K562 (cell line): ENCODE measurements at regions not wholly inside any gene's neighbourhood (a gene's known extent, or its start where the extent isn't known, plus 50 kb on each side); places are given as distances from the start of the nearest gene placed in this dataset.

Experiments used
- ATAC-seq: fragments of 200-7000 bp; cut with Tn5 transposase; 3 replicates; pipeline ENCODE4 v1.9.1; 2020; ENCODE audit warnings: moderate library complexity
- BruUV-seq: library from RNA; stranded (reverse); fragments of 400-500 nt; replicated peaks from 2 replicates; lab custom pipeline; 2021; lab: Mats Ljungman, UMichigan
- CTCF ChIA-PET: fragments of 300-600 bp; formaldehyde crosslinking; extraction: SDS; loops from one replicate; lab custom pipeline; 2021; ENCODE audit warnings: low intra/inter-chr PET ratio; lab: Yijun Ruan, JAX
- POLR2A ChIA-PET: fragments of 300-600, 350-650 bp; sonication (Branson Sonifier 250); formaldehyde crosslinking; extraction: SDS; loops from one replicate; lab custom pipeline; 2021; ENCODE audit warnings: antibody characterized with exemption, inconsistent platforms; lab: Yijun Ruan, JAX
- DNase-seq, 4 experiments: peaks; one replicate each; pipeline versions ENCODE4 v3.0.0 to v3.0.0-alpha.2; 2011 to 2018; ENCODE audit warnings: low spot score in 3 of 4, mixed read lengths in 3 of 4; ENCODE audit errors: extremely low read depth in 1 of 4
- FAIRE-seq: peaks from 2 replicates; lab custom pipeline; 2011; peaks lifted over from hg19 to GRCh38; lab: Jason Lieb, UNC
- H2AFZ ChIP-seq: 2 replicates; pipeline ENCODE4 v1.6.0; 2011; ENCODE audit warnings: low read depth, low read length, control low read depth, inconsistent platforms
- H3K27ac ChIP-seq: fragments of 200-600 bp; 3 replicates; pipeline ENCODE4 v1.8.0; 2011; ENCODE audit warnings: low read depth, mild to moderate bottlenecking, control low read depth, inconsistent platforms, low read length, moderate library complexity, mixed read lengths; ENCODE audit errors: extremely low read depth
- H3K27me3 ChIP-seq, 2 experiments: fragments of 300-600 bp in 1 of 2; 2 replicates in 1 of 2; 3 replicates in 1 of 2; pipeline versions ENCODE4 v1.6.0 to v1.8.0; 2011; ENCODE audit warnings: inconsistent platforms in 2 of 2, low read length in 2 of 2, mild to moderate bottlenecking in 1 of 2, mixed read lengths in 1 of 2, moderate library complexity in 1 of 2; ENCODE audit not compliant: control insufficient read depth in 2 of 2, insufficient read depth in 2 of 2
- H3K36me3 ChIP-seq: fragments of 300-600 bp; 3 replicates; pipeline ENCODE4 v1.8.0; 2011; ENCODE audit warnings: mild to moderate bottlenecking, low read length, inconsistent platforms; ENCODE audit not compliant: control insufficient read depth, insufficient read depth
- H3K4me1 ChIP-seq, 2 experiments: fragments of 200-600 bp in 1 of 2; replicated peaks in 1 of 2; 2 replicates in 1 of 2; 3 replicates in 1 of 2; pipeline versions ENCODE4 v1.5.1 to v1.8.0; 2011; ENCODE audit warnings: inconsistent platforms in 2 of 2, low read length in 2 of 2, mild to moderate bottlenecking in 1 of 2, mixed read lengths in 1 of 2, moderate library complexity in 1 of 2; ENCODE audit not compliant: control insufficient read depth in 2 of 2, insufficient read depth in 2 of 2
- H3K4me2 ChIP-seq: 2 replicates; pipeline ENCODE4 v1.6.1; 2011; ENCODE audit warnings: low read length, control low read depth, inconsistent platforms, mixed read lengths; ENCODE audit not compliant: insufficient read depth
- H3K4me3 ChIP-seq: fragments of 200-600 bp; sonication (generic), shearing (Covaris generic); 2 replicates; pipeline ENCODE4 v1.5.1; 2016; ENCODE audit warnings: control low read depth, inconsistent platforms
- H3K79me2 ChIP-seq: fragments of 200-600 bp; 3 replicates; pipeline ENCODE4 v1.8.0; 2011; ENCODE audit warnings: low read length, inconsistent platforms; ENCODE audit not compliant: control insufficient read depth, insufficient read depth
- H3K9ac ChIP-seq, 2 experiments: 2 replicates each; pipeline versions ENCODE4 v1.6.0 to v1.6.1; 2011; ENCODE audit warnings: low read depth in 2 of 2, low read length in 2 of 2, control low read depth in 1 of 2, inconsistent platforms in 1 of 2, mild to moderate bottlenecking in 1 of 2, mixed read lengths in 1 of 2; ENCODE audit not compliant: insufficient read depth in 1 of 2
- H3K9me1 ChIP-seq: one replicate; pipeline ENCODE4 v1.6.0; 2011; ENCODE audit warnings: inconsistent platforms, mild to moderate bottlenecking, low read length, moderate library complexity; ENCODE audit not compliant: control insufficient read depth, insufficient read depth
- H3K9me3 ChIP-seq: replicated peaks from 2 replicates; pipeline ENCODE4 v1.5.1; 2011; ENCODE audit warnings: low read depth, low read length, inconsistent platforms; ENCODE audit not compliant: control insufficient read depth, insufficient read depth
- H4K20me1 ChIP-seq: replicated peaks from 2 replicates; pipeline ENCODE4 v1.6.1; 2011; ENCODE audit warnings: low read length, inconsistent platforms, mixed read lengths; ENCODE audit not compliant: control insufficient read depth, insufficient read depth
- CSDE1 ChIP-seq, 2 experiments: fragments of 450-650 bp; IDR thresholded peaks; 2 replicates each; pipeline ENCODE4 v1.6.1; 2016; ENCODE audit warnings: mild to moderate bottlenecking in 1 of 2
- KDM1A ChIP-seq, 2 experiments: fragments of 450-650 bp; IDR thresholded peaks; 2 replicates each; pipeline ENCODE4 v1.6.1; 2016; ENCODE audit warnings: mild to moderate bottlenecking in 2 of 2
- MXI1 ChIP-seq: IDR thresholded peaks from 2 replicates; pipeline ENCODE4 v1.6.1; 2011; ENCODE audit warnings: low read depth, mild to moderate bottlenecking, improper control_type of control experiment, low read length
- MYC ChIP-seq, 2 experiments: fragments of 250-450 bp in 1 of 2; sonication (Bioruptor Pico) in 1 of 2; IDR thresholded peaks; 2 replicates each; pipeline versions ENCODE4 v1.5.1 to v1.6.1; 2012 to 2021; ENCODE audit warnings: low read depth in 2 of 2, borderline replicate concordance in 1 of 2, improper control_type of control experiment in 1 of 2, low read length in 1 of 2, mild to moderate bottlenecking in 1 of 2, moderate library complexity in 1 of 2
- POLR2AphosphoS5 ChIP-seq: IDR thresholded peaks from 2 replicates; pipeline ENCODE4 v1.6.1; 2011; ENCODE audit warnings: mild to moderate bottlenecking, low read depth, low read length, moderate library complexity; ENCODE audit not compliant: control insufficient read depth, insufficient read depth
- PURB ChIP-seq: sonication (generic); formaldehyde crosslinking; IDR thresholded peaks from 2 replicates; pipeline ENCODE4 v1.9.0; 2021; ENCODE audit warnings: low read depth, mild to moderate bottlenecking, missing genetic modification reagents
- SAP30 ChIP-seq: fragments of 200-600 bp; sonication (generic); IDR thresholded peaks from 2 replicates; pipeline ENCODE4 v1.6.1; 2012; ENCODE audit warnings: borderline replicate concordance, low read depth, mild to moderate bottlenecking, moderate library complexity, low read length, control low read depth, inconsistent platforms; ENCODE audit not compliant: insufficient read depth, poor library complexity, severe bottlenecking
- ZBTB7A ChIP-seq: IDR thresholded peaks from 2 replicates; pipeline ENCODE4 v1.6.1; 2011; ENCODE audit warnings: low read depth, mild to moderate bottlenecking, low read length, moderate library complexity, borderline replicate concordance; ENCODE audit not compliant: control insufficient read depth
- ZNF124 ChIP-seq: sonication (generic); formaldehyde crosslinking; IDR thresholded peaks from 2 replicates; pipeline ENCODE4 v1.8.1; 2022; ENCODE audit warnings: missing genetic modification reagents
- ZNF174 ChIP-seq: fragments of 250-450 bp; sonication (Bioruptor Pico); IDR thresholded peaks from 2 replicates; pipeline ENCODE4 v1.4.0; 2020; ENCODE audit warnings: mild to moderate bottlenecking
- ZNF280A ChIP-seq: fragments of 450-650 bp; IDR thresholded peaks from 2 replicates; pipeline ENCODE4 v1.6.1; 2018; ENCODE audit warnings: mild to moderate bottlenecking, low read depth; ENCODE audit not compliant: partially characterized antibody
- ZNF717 ChIP-seq: fragments of 250-450 bp; sonication (Bioruptor Pico); IDR thresholded peaks from 2 replicates; pipeline ENCODE4 v1.5.0; 2021
- WGBS: fragments of 100-300 bp; shearing (Covaris generic); methylation state at CpG from one replicate; pipeline ENCODE4 v1.1.6; 2016; ENCODE audit warnings: low coverage, mixed read lengths; ENCODE audit not compliant: insufficient coverage; ENCODE audit errors: missing lambda C conversion rate; 5-methylcytosine and 5-hydroxymethylcytosine counted together
- in situ Hi-C: fragments of 300-500 bp; cut with MboI; formaldehyde crosslinking; loops from 4 replicates; pipeline ENCODE4 v1.15.0; 2018; ENCODE audit warnings: inconsistent platforms, mixed read lengths
- intact Hi-C: fragments of 100-400 bp; cut with micrococcal nuclease; formaldehyde crosslinking; loops from 2 replicates; pipeline ENCODE4 v1.14.2; 2022

DNA sequence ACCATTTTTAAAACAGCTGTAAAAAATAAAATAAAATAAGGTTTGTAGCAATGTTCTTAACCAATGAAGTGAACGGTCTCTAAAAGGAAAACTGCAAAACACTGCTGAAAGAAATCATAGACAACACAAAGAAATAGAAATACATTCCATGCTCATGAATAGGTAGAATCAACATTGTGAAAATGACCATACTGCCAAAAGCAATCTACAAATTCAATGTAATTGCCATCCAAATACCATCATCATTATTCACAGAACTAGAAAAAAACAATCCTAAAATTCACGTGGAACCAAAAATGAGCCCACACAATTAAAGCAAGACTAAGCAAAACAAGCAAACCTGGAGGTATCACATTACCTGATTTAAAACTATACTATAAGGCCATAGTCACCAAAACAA is 67.6 kb upstream of the RGMB start (continued):
- TF ChIP-seq ZNF280A (no peak), PURB (no peak), ZBTB7A (no peak), MYC (IDR thresholded peaks at IDR 0.05; ENCODE audit: low read depth, low read length) (no peak), MYC (CRISPR knock-in tag; IDR thresholded peaks at IDR 0.05; ENCODE audit: borderline replicate concordance, low read depth) (no peak), MXI1 (no peak), SAP30 (no peak), CSDE1 (IDR thresholded peaks at IDR 0.05) (no peak)

- ATAC-seq: no peak
- Histone ChIP-seq H3K27me3 (no peaks in the 10 kb centered on the region), H3K79me2 (no peaks in the 10 kb centered on the region), H3K4me2 (no peak overlapping the region), H3K9me3 (no peaks in the 10 kb centered on the region), H3K4me1 (no peaks in the 10 kb centered on the region), H3K27ac (no peak overlapping the region), H3K36me3 (no peaks in the 10 kb centered on the region)
- no TSS peak for BruUV-seq
- TF ChIP-seq ZNF174 (no peak), ZNF124 (CRISPR knock-in tag) (no peak), POLR2AphosphoS5 (no peak), ZNF717 (no peak), KDM1A (IDR thresholded peaks at IDR 0.05) (no peak)
- TF ChIP-seq, all 486 proteins: peak for 0
- ChIA-PET POLR2A (no interaction called here), CTCF (no interaction called here)
- 6% methylated on average over 1 of the region's 1 CpG for WGBS
- no peaks in the 10 kb centered on the region for H4K20me1 ChIP-seq
- no peak overlapping the region for H2AFZ ChIP-seq
- no peak overlapping the region for H3K9ac ChIP-seq
- in situ Hi-C loops (no loop called here), intact Hi-C loops (no loop called here)
- no peaks in the 10 kb centered on the region for H3K9me1 ChIP-seq
- FAIRE-seq (no peak), DNase-seq (no peak)
- H3K4me3 ChIP-seq: no peak overlapping the region
Measured at GRCh38 chr5:98709681-98710080, 63.8 kb upstream of the RGMB start.
